ENCODE measurements at regions not wholly inside any gene's neighbourhood (a gene's known extent, or its start where the extent isn't known, plus 50 kb on each side); places are given as distances from the start of the nearest gene placed in this dataset.

GRCh38 chr11:119788911-119789560 is 60.0 kb upstream of the NECTIN1 start:
- no peak for TF ChIP-seq EZH2 (IDR thresholded peaks at IDR 0.05; ENCODE audit: borderline replicate concordance, control insufficient read depth, low read depth, low read length)
- TF ChIP-seq CTCF (IDR thresholded peaks at IDR 0.05 in 2 of 3, conservative IDR thresholded peaks at IDR 0.05 in 1 of 3; ENCODE audit: control insufficient read depth in 2 of 3, extremely low read depth in 1 of 3, insufficient read depth in 1 of 3, low read depth in 3 of 3, low read length in 3 of 3): no peak
- no peak for TF ChIP-seq HDGF (IDR thresholded peaks at IDR 0.05)
- TF ChIP-seq POLR2A (IDR thresholded peaks at IDR 0.05; ENCODE audit: low read depth, low read length): no peak
- TF ChIP-seq, protein P1, sequence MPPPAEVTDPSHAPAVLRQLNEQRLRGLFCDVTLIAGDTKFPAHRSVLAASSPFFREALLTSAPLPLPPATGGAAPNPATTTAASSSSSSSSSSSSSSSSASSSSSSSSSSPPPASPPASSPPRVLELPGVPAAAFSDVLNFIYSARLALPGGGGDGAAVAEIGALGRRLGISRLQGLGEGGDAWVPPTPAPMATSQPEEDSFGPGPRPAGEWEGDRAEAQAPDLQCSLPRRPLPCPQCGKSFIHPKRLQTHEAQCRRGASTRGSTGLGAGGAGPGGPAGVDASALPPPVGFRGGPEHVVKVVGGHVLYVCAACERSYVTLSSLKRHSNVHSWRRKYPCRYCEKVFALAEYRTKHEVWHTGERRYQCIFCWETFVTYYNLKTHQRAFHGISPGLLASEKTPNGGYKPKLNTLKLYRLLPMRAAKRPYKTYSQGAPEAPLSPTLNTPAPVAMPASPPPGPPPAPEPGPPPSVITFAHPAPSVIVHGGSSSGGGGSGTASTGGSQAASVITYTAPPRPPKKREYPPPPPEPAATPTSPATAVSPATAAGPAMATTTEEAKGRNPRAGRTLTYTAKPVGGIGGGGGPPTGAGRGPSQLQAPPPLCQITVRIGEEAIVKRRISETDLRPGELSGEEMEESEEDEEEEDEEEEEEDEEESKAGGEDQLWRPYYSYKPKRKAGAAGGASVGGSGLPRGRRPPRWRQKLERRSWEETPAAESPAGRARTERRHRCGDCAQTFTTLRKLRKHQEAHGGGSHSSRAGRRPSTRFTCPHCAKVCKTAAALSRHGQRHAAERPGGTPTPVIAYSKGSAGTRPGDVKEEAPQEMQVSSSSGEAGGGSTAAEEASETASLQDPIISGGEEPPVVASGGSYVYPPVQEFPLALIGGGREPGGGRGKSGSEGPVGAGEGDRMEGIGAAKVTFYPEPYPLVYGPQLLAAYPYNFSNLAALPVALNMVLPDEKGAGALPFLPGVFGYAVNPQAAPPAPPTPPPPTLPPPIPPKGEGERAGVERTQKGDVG (CRISPR knock-in tag; IDR thresholded peaks at IDR 0.05): no peak
- TF ChIP-seq, protein P2, sequence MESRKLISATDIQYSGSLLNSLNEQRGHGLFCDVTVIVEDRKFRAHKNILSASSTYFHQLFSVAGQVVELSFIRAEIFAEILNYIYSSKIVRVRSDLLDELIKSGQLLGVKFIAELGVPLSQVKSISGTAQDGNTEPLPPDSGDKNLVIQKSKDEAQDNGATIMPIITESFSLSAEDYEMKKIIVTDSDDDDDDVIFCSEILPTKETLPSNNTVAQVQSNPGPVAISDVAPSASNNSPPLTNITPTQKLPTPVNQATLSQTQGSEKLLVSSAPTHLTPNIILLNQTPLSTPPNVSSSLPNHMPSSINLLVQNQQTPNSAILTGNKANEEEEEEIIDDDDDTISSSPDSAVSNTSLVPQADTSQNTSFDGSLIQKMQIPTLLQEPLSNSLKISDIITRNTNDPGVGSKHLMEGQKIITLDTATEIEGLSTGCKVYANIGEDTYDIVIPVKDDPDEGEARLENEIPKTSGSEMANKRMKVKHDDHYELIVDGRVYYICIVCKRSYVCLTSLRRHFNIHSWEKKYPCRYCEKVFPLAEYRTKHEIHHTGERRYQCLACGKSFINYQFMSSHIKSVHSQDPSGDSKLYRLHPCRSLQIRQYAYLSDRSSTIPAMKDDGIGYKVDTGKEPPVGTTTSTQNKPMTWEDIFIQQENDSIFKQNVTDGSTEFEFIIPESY (IDR thresholded peaks at IDR 0.05): no peak
- TF ChIP-seq POLR2AphosphoS5 (IDR thresholded peaks at IDR 0.05; ENCODE audit: low read length): no peak
